ENCODE measurements at regions not wholly inside any gene's neighbourhood (a gene's known extent, or its start where the extent isn't known, plus 50 kb on each side); places are given as distances from the start of the nearest gene placed in this dataset.
A peak's percentile ranks its signal among the peaks of the same experiment; 100 is the strongest.

- Mint-ChIP-seq H3K9me3 (ENCODE audit: unreplicated experiment) (no peaks in the 10 kb centered on the region), H3K27ac (ENCODE audit: unreplicated experiment) (no peak overlapping the region), H3K27me3 (ENCODE audit: low read depth, unreplicated experiment) (no peaks in the 10 kb centered on the region), H3K4me1 (ENCODE audit: low read depth, unreplicated experiment) (no peaks in the 10 kb centered on the region), H3K36me3 (ENCODE audit: low read depth, unreplicated experiment) (no peaks in the 10 kb centered on the region), H3K4me3 (ENCODE audit: unreplicated experiment) (no peak overlapping the region)
- Histone ChIP-seq H3K27ac (ENCODE audit: low read depth, low read length) (no peak overlapping the region), H2AFZ (ENCODE audit: low read depth, low read length) (no peak overlapping the region), H3K9ac (ENCODE audit: low read length) (no peak overlapping the region), H3K79me2 (ENCODE audit: insufficient read depth, low read length) (no peaks in the 10 kb centered on the region), H3K4me2 (ENCODE audit: low read length) (no peak overlapping the region), H3K4me3 (ENCODE audit: insufficient read depth, low read depth, low read length) (no peak overlapping the region), H4K20me1 (ENCODE audit: insufficient read depth, low read length) (no peaks in the 10 kb centered on the region), H3K4me1 (ENCODE audit: insufficient read depth, low read length) (no peaks in the 10 kb centered on the region), H3K27me3 (ENCODE audit: insufficient read depth, low read length) (no peaks in the 10 kb centered on the region), H3K9me3 (ENCODE audit: insufficient read depth, low read depth, low read length) (no peaks in the 10 kb centered on the region), H3K36me3 (ENCODE audit: insufficient read depth, low read length) (no peaks in the 10 kb centered on the region)
- DNase-seq (ENCODE audit: low read depth) = no peak
- TF ChIP-seq CTCF (IDR thresholded peaks at IDR 0.05; ENCODE audit: insufficient read depth, low read depth, low read length) (no peak), EZH2 (IDR thresholded peaks at IDR 0.05; ENCODE audit: insufficient read depth, low read length) (no peak)
- no peak for FAIRE-seq
Measured at GRCh38 chr11:38594895-38595294, 1996.9 kb upstream of the RAG2 start.

- H3K4me1 Mint-ChIP-seq (ENCODE audit: low read depth, unreplicated experiment) = no peaks in the 10 kb centered on the region
- no peaks in the 10 kb centered on the region for H3K4me1 ChIP-seq (ENCODE audit: insufficient read depth, low read length)
- no peaks in the 10 kb centered on the region for H3K79me2 ChIP-seq (ENCODE audit: insufficient read depth, low read length)
- no peak overlapping the region for H3K4me2 ChIP-seq (ENCODE audit: low read length)
- H3K4me3 Mint-ChIP-seq (ENCODE audit: unreplicated experiment) = no peak overlapping the region
- H3K27me3 Mint-ChIP-seq (ENCODE audit: low read depth, unreplicated experiment) = no peaks in the 10 kb centered on the region
- no peaks in the 10 kb centered on the region for H3K27me3 ChIP-seq (ENCODE audit: insufficient read depth, low read length)
- H3K36me3 Mint-ChIP-seq (ENCODE audit: low read depth, unreplicated experiment) = no peaks in the 10 kb centered on the region
- no peak overlapping the region for H3K27ac Mint-ChIP-seq (ENCODE audit: unreplicated experiment)
- H3K9ac ChIP-seq (ENCODE audit: low read length) = no peak overlapping the region
- no peak overlapping the region for H2AFZ ChIP-seq (ENCODE audit: low read depth, low read length)
- H3K9me3 ChIP-seq (ENCODE audit: insufficient read depth, low read depth, low read length) = no peaks in the 10 kb centered on the region
- FAIRE-seq (no peak), DNase-seq (ENCODE audit: low read depth) (peak; percentile 82)
- H3K36me3 ChIP-seq (ENCODE audit: insufficient read depth, low read length) = no peaks in the 10 kb centered on the region
- no peak overlapping the region for H3K27ac ChIP-seq (ENCODE audit: low read depth, low read length)
- no peaks in the 10 kb centered on the region for H4K20me1 ChIP-seq (ENCODE audit: insufficient read depth, low read length)
- no peak overlapping the region for H3K4me3 ChIP-seq (ENCODE audit: insufficient read depth, low read depth, low read length)
- H3K9me3 Mint-ChIP-seq (ENCODE audit: unreplicated experiment) = no peaks in the 10 kb centered on the region
- no peak for TF ChIP-seq CTCF (IDR thresholded peaks at IDR 0.05; ENCODE audit: insufficient read depth, low read depth, low read length)
- TF ChIP-seq EZH2 (IDR thresholded peaks at IDR 0.05; ENCODE audit: insufficient read depth, low read length) = no peak
Measured at GRCh38 chr11:38593649-38594048, 1995.6 kb upstream of the RAG2 start.

GRCh38 chr11:38582756-38583155 lies 1984.7 kb upstream of the RAG2 start:
- Histone ChIP-seq H3K27me3 (ENCODE audit: insufficient read depth, low read length) (no peaks in the 10 kb centered on the region), H2AFZ (ENCODE audit: low read depth, low read length) (no peak overlapping the region), H3K27ac (ENCODE audit: low read depth, low read length) (no peak overlapping the region), H3K79me2 (ENCODE audit: insufficient read depth, low read length) (no peaks in the 10 kb centered on the region), H3K9me3 (ENCODE audit: insufficient read depth, low read depth, low read length) (peaks cover 3% of the 10 kb centered on the region), H3K4me2 (ENCODE audit: low read length) (no peak overlapping the region), H3K36me3 (ENCODE audit: insufficient read depth, low read length) (no peaks in the 10 kb centered on the region), H3K9ac (ENCODE audit: low read length) (no peak overlapping the region), H4K20me1 (ENCODE audit: insufficient read depth, low read length) (no peaks in the 10 kb centered on the region), H3K4me3 (ENCODE audit: insufficient read depth, low read depth, low read length) (no peak overlapping the region), H3K4me1 (ENCODE audit: insufficient read depth, low read length) (no peaks in the 10 kb centered on the region)
- Mint-ChIP-seq H3K36me3 (ENCODE audit: low read depth, unreplicated experiment) (no peaks in the 10 kb centered on the region), H3K9me3 (ENCODE audit: unreplicated experiment) (no peaks in the 10 kb centered on the region), H3K27me3 (ENCODE audit: low read depth, unreplicated experiment) (no peaks in the 10 kb centered on the region), H3K4me3 (ENCODE audit: unreplicated experiment) (no peak overlapping the region), H3K4me1 (ENCODE audit: low read depth, unreplicated experiment) (no peaks in the 10 kb centered on the region), H3K27ac (ENCODE audit: unreplicated experiment) (no peak overlapping the region)
- FAIRE-seq (no peak), DNase-seq (ENCODE audit: low read depth) (peak; percentile 38)
- TF ChIP-seq CTCF (IDR thresholded peaks at IDR 0.05; ENCODE audit: insufficient read depth, low read depth, low read length) = no peak
- TF ChIP-seq EZH2 (IDR thresholded peaks at IDR 0.05; ENCODE audit: insufficient read depth, low read length) = no peak
